ENCODE measurements at regions not wholly inside any gene's neighbourhood (a gene's known extent, or its start where the extent isn't known, plus 50 kb on each side); places are given as distances from the start of the nearest gene placed in this dataset.

DNA sequence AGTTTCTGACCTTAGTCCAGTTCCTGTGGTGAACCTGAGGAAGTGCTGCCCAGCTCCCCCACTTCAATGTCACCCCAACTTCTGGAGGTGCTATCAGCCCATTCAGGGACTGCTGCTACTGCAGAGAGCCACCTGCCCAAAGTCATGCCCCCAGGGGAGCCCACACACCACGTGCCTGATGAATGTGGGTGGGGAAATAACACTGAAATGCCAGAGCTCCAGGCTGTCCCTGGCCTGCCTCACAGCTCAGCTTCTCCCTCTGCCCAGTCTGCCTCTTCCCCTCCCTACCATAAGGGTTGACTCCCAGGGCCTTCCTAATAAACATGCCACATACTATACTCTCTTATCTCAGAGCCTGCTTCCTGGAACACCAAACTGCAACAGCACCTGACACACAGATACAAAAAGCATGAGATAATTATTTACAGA lies 276.4 kb upstream of the MOCS1 start:
- no peak for DNase-seq
- H3K27ac ChIP-seq = no peak overlapping the region
- no peak for TF ChIP-seq POLR2A (IDR thresholded peaks at IDR 0.05)
- TF ChIP-seq, protein P1, sequence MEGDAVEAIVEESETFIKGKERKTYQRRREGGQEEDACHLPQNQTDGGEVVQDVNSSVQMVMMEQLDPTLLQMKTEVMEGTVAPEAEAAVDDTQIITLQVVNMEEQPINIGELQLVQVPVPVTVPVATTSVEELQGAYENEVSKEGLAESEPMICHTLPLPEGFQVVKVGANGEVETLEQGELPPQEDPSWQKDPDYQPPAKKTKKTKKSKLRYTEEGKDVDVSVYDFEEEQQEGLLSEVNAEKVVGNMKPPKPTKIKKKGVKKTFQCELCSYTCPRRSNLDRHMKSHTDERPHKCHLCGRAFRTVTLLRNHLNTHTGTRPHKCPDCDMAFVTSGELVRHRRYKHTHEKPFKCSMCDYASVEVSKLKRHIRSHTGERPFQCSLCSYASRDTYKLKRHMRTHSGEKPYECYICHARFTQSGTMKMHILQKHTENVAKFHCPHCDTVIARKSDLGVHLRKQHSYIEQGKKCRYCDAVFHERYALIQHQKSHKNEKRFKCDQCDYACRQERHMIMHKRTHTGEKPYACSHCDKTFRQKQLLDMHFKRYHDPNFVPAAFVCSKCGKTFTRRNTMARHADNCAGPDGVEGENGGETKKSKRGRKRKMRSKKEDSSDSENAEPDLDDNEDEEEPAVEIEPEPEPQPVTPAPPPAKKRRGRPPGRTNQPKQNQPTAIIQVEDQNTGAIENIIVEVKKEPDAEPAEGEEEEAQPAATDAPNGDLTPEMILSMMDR (IDR thresholded peaks at IDR 0.05) = no peak
- WGBS, 2 donors = 14 to 29% methylated on average over 1 of the region's 1 CpG
- H3K4me1 ChIP-seq = no peaks in the 10 kb centered on the region
- H3K36me3 ChIP-seq = no peaks in the 10 kb centered on the region
- H3K27me3 ChIP-seq = no peaks in the 10 kb centered on the region
- intact Hi-C loops (cut with DNase I) = no loop called here
- no peaks in the 10 kb centered on the region for H3K9me3 ChIP-seq
- H3K4me3 ChIP-seq (replicated peaks in 1 of 3) = no peak overlapping the region

DNA sequence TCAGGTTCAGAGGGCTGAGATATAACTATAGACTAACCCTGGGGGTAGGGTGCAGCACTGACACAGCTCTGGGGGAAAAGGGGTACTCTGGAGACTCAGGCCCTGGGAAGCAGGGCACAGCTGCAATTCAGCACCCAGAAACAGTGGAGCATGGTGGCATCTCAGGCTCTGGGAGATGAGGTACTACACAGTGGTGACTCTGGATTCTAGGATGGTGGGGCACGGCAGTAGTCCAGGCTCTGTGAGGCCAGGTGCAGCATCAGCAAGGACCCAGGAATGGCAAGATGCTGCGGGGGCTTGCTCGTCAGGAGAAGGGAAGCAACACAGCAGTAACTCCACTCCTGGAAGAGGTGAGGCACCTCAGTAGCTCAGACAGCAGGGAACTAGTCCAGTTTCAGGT lies 271.5 kb upstream of the MOCS1 start:
- Histone ChIP-seq H3K4me3 (replicated peaks in 1 of 3) (no peak overlapping the region), H3K27me3 (no peaks in the 10 kb centered on the region), H3K27ac (no peak overlapping the region), H3K36me3 (no peaks in the 10 kb centered on the region), H3K9me3 (no peaks in the 10 kb centered on the region), H3K4me1 (no peaks in the 10 kb centered on the region)
- no peak for DNase-seq
- TF ChIP-seq POLR2A (IDR thresholded peaks at IDR 0.05) = no peak
- TF ChIP-seq, protein P1 (IDR thresholded peaks at IDR 0.05) = no peak
- intact Hi-C loops (cut with DNase I) = no loop called here
- WGBS, 2 donors = 100% methylated on average over 2 to 3 of the region's 3 CpGs

DNA sequence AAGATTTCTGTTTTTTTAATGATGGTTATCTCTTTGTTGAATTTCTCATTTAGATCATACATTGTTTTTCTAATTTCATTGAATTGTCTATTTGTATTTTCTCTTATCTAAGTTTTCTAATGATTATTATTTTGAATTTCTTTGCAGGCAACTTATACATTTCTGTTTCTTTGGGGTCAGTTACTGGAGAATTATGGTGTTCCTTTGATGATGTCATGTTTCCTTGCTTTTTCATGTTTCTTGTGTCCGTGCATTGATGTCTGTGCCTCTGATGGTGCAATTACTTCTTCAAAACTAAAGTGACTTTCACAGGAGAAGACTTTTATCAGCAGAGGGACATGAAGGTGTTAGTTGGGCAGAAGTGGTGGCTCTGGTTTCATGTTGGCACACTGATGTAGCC lies 270.7 kb upstream of the MOCS1 start:
- intact Hi-C loops (cut with DNase I) = no loop called here
- no peaks in the 10 kb centered on the region for H3K36me3 ChIP-seq
- no peak overlapping the region for H3K4me3 ChIP-seq (replicated peaks in 1 of 3)
- H3K4me1 ChIP-seq = no peaks in the 10 kb centered on the region
- 81 to 97% methylated on average over 1 of the region's 1 CpG for WGBS, 2 donors
- H3K27ac ChIP-seq = no peak overlapping the region
- DNase-seq = no peak
- H3K27me3 ChIP-seq = no peaks in the 10 kb centered on the region
- no peak for TF ChIP-seq POLR2A (IDR thresholded peaks at IDR 0.05)
- TF ChIP-seq, protein P1 (IDR thresholded peaks at IDR 0.05) = no peak
- H3K9me3 ChIP-seq = no peaks in the 10 kb centered on the region

DNA sequence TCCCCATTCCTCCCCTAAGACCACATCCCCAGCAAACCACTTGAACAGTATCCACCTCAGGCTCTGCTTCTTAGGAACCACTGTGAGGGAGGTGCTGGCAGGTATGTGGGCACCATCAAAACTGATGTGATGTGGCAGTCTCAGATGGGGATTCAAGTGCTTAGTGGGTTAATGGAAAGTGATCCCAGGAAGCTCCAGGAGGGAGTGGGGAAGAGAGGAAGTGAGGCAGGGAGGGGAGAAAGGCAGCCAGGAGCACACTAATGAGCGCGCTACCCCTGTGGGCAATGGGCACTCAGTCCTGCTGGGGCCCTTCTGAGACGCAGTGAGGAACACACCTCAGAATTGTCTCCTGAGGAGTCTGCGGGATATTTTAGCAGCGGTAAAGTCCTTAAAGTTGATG lies 263.1 kb upstream of the MOCS1 start:
- H3K4me1 ChIP-seq = no peaks in the 10 kb centered on the region
- TF ChIP-seq, protein P1 (IDR thresholded peaks at IDR 0.05) = no peak
- no peak for TF ChIP-seq POLR2A (IDR thresholded peaks at IDR 0.05)
- no peak overlapping the region for H3K4me3 ChIP-seq (replicated peaks in 1 of 3)
- H3K27ac ChIP-seq = no peak overlapping the region
- no peaks in the 10 kb centered on the region for H3K9me3 ChIP-seq
- no peaks in the 10 kb centered on the region for H3K36me3 ChIP-seq
- WGBS, 2 donors = 78 to 79% methylated on average over 5 of the region's 5 CpGs
- intact Hi-C loops (cut with DNase I) = no loop called here
- no peaks in the 10 kb centered on the region for H3K27me3 ChIP-seq
- no peak for DNase-seq

DNA sequence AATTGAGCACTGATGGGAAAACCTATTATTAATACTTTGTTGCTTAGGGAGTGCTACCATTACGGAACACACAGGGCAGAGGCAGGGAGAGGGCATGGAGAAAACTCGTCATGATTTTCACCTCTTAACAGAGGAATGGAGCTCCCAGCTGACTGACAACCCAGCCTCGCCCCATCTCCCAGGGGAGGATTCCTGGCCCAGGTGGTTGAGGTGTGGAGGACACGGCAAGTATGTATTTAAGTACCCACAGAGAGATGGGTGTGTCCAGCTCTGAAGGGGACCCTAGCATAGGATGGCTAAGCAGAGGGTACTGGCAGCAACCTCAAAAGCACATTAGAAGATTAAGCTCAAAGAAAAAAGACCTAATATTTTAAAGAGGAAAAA lies 261.9 kb upstream of the MOCS1 start:
- no peak overlapping the region for H3K27ac ChIP-seq
- H3K4me1 ChIP-seq = no peaks in the 10 kb centered on the region
- no peak overlapping the region for H3K4me3 ChIP-seq (replicated peaks in 1 of 3)
- H3K9me3 ChIP-seq = no peaks in the 10 kb centered on the region
- no peaks in the 10 kb centered on the region for H3K27me3 ChIP-seq
- H3K36me3 ChIP-seq = no peaks in the 10 kb centered on the region
- intact Hi-C loops (cut with DNase I) = no loop called here
- 57 to 62% methylated on average over 4 of the region's 4 CpGs for WGBS, 2 donors
- no peak for TF ChIP-seq POLR2A (IDR thresholded peaks at IDR 0.05)
- TF ChIP-seq, protein P1 (IDR thresholded peaks at IDR 0.05) = no peak
- no peak for DNase-seq
